WI38 (cell line): ENCODE measurements at regions not wholly inside any gene's neighbourhood (a gene's known extent, or its start where the extent isn't known, plus 50 kb on each side); places are given as distances from the start of the nearest gene placed in this dataset.

Experiments
- H3K4me3 ChIP-seq: 2 replicates; pipeline ENCODE4 v1.5.1; 2011; ENCODE audit warnings: low read depth, mild to moderate bottlenecking, control low read depth, low read length
- CTCF ChIP-seq: IDR thresholded peaks from 2 replicates; pipeline ENCODE4 v1.5.1; 2012; ENCODE audit warnings: low read depth, mild to moderate bottlenecking, control low read depth, low read length

GRCh38 chr22:48380016-48380665 lies 1447.5 kb downstream of the BRD1 start:
- no peak for TF ChIP-seq CTCF
- H3K4me3 ChIP-seq: no peak overlapping the region

GRCh38 chr22:48379371-48379770 lies 1448.3 kb downstream of the BRD1 start:
- no peak overlapping the region for H3K4me3 ChIP-seq
- no peak for TF ChIP-seq CTCF

GRCh38 chr22:48378673-48379072 lies 1449.0 kb downstream of the BRD1 start:
- TF ChIP-seq CTCF: no peak
- no peak overlapping the region for H3K4me3 ChIP-seq

- no peak for TF ChIP-seq CTCF
- no peak overlapping the region for H3K4me3 ChIP-seq
These were observed 1450.5 kb downstream of the BRD1 start for GRCh38 chr22:48376936-48377712.

GRCh38 chr22:48376428-48376827 lies 1451.2 kb downstream of the BRD1 start:
- TF ChIP-seq CTCF: no peak

GRCh38 chr22:48373626-48374173 lies 1454.0 kb downstream of the BRD1 start:
- no peak overlapping the region for H3K4me3 ChIP-seq
- no peak for TF ChIP-seq CTCF

More at GRCh38 chr22:48376428-48376827, 1451.2 kb downstream of the BRD1 start:
- no peak overlapping the region for H3K4me3 ChIP-seq

- no peak for TF ChIP-seq CTCF
These were observed 1455.3 kb downstream of the BRD1 start for GRCh38 chr22:48372390-48372789.

More at GRCh38 chr22:48372390-48372789, 1455.3 kb downstream of the BRD1 start:
- H3K4me3 ChIP-seq: no peak overlapping the region
